GM19240 (cell line): ENCODE measurements at regions not wholly inside any gene's neighbourhood (a gene's known extent, or its start where the extent isn't known, plus 50 kb on each side); places are given as distances from the start of the nearest gene placed in this dataset.
"Not testable (repeated sequence)": the region's sequence is repeated elsewhere in the genome, so short reads cannot be mapped to it uniquely, and the experiment has no call there.

Experiments
- DNase-seq: peaks from one replicate; pipeline ENCODE4 v3.0.0; 2011; ENCODE audit warnings: low spot score; ENCODE audit not compliant: insufficient read length

- no peak for DNase-seq
Observed at GRCh38 chr3:70647094-70647493, 334.7 kb upstream of the MDFIC2 start.

GRCh38 chr3:70646635-70647034 lies 334.2 kb upstream of the MDFIC2 start:
- no peak for DNase-seq

DNA sequence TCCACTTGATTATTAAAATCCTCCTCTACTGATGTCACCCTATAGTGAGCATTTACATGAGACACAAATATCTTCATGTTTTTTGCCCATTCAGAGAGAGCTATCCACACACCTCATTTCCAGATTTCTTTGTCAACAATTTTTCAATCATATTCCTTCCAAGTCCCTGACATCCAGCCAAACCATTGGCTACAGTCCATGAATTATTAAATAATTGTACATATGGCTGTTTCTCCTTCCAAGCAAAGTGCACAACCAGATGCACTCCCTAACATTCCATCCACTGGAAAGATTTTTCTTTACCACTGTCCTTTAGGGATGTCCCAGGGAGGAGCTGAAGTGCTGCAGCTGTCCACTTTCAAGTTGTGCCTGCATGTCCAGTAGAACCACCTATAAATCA lies 328.0 kb upstream of the MDFIC2 start:
- DNase-seq = no peak

GRCh38 chr3:70635301-70635700 lies 322.9 kb upstream of the MDFIC2 start:
- no peak for DNase-seq

- no peak for DNase-seq
Observed at GRCh38 chr3:70631716-70632307, 319.4 kb upstream of the MDFIC2 start.

GRCh38 chr3:70621451-70621850 lies 309.0 kb upstream of the MDFIC2 start:
- DNase-seq = no peak

DNA sequence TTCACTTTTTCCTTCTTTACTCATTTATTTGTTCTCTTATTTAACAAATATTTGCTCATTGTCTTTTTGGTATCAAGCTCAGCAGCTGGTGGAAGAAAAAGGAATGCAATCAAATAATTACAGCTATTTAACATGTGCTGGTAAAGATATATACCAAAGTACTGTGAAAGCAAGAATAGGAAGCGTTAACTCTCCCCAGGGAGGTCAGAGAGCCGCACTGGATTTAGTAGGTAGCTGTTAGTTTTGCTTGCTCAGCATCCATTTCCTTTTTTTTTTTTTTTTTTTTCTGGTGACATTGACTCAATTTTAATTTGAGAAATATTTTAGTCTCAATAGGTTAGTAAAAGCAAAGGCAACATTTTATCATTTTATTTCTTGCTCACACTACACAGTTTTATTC lies 308.5 kb upstream of the MDFIC2 start:
- DNase-seq = no peak

DNA sequence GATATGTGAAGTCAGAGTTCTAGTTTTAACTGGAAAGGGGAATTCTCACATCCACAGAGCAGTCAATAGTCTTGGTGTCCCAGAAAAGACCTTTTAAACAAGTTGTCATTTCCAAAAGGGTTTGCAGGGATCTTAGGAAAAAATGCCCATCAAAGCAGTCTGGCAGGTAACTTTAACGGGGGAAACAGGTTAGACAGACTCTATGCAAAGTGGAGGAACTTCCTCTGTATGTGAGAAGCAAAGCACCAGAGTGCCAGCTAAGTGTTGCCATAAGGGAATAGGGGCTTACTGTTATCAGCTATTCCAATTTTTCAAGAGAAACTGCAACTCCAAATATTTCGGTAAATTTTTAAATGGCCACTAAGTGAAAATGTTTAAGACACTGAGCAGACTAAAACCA lies 307.9 kb upstream of the MDFIC2 start:
- no peak for DNase-seq

- no peak for DNase-seq
Observed at GRCh38 chr3:70618151-70618550, 305.7 kb upstream of the MDFIC2 start.

DNA sequence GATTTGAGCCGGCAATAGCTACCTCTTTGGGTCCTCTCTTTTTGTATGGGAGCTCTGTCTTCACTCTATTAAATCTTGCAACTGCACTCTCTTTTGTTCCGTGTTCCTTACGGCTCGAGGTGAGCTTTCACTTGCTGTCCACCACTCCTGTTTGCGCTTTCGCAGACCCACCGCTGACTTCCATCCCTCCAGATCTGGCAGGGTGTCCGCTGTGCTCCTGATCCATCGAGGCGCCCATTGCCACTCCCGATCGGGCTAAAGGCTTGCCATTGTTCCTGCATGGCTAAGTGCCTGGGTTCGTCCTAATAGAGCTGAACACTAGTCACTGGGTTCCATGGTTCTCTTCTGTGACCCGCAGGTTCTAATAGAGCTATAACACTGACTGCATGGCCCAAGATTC lies 304.9 kb upstream of the MDFIC2 start:
- not testable (repeated sequence) for DNase-seq

GRCh38 chr3:70615286-70615685 lies 302.8 kb upstream of the MDFIC2 start:
- DNase-seq = no peak

GRCh38 chr3:70614111-70614510 lies 301.7 kb upstream of the MDFIC2 start:
- no peak for DNase-seq

GRCh38 chr3:70612920-70613319 lies 300.5 kb upstream of the MDFIC2 start:
- DNase-seq = no peak

GRCh38 chr3:70611667-70612277 lies 299.3 kb upstream of the MDFIC2 start:
- not testable (repeated sequence) for DNase-seq

DNA sequence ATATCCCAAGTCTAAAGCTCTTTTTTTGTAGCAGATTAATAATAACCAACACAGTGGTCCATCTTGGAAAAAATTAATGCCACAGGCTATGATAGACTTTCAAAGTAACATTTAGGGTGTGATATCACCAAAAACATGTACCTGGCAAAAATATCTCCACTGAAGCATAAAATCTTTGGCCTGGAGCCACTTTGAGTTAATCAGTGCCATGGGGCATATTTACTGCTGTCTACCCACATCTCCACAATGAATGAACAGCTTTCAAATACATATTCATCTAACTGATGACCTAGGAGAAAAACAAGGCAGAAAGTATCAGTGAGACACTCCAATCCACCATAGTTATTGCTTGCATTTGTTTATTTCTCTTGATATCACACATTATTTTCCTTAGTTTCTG lies 296.0 kb upstream of the MDFIC2 start:
- no peak for DNase-seq

DNA sequence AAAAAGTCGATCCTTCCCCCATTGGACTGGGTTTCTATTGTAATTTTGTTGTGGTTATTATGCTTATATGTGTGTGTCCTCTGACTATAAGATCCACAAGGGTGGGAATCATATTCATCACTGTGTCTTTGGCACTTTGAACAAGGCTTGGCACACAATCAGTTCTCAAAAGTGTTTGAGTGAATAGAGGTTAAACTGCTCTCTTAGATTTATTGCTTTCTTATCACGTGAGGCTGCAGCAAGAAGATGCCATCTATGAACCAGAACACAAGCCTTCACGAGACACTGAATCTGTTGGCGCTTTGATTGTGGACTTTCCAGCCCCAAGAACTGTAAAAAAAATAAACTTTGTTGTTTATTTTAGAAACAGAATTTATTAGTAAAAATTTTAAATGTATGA lies 295.0 kb upstream of the MDFIC2 start:
- DNase-seq = no peak

DNA sequence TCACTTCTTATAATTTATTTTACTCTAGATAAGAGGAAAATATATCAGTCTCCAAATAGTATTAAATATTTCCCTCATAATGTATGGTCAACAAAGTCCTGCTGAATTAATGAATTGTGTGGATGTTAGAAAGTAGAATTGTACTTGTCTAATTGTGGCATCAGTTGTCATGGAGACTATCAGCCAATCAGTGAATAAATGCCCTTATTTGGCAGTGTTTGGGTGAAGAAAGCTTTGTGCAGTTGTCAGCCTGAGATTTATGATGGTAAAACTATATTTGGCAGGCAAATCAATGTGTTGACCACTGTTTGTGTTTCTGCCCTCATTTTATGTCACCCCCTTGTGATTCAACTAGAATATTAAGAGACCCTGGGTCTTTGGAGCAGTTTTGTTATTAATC lies 293.6 kb upstream of the MDFIC2 start:
- no peak for DNase-seq

DNA sequence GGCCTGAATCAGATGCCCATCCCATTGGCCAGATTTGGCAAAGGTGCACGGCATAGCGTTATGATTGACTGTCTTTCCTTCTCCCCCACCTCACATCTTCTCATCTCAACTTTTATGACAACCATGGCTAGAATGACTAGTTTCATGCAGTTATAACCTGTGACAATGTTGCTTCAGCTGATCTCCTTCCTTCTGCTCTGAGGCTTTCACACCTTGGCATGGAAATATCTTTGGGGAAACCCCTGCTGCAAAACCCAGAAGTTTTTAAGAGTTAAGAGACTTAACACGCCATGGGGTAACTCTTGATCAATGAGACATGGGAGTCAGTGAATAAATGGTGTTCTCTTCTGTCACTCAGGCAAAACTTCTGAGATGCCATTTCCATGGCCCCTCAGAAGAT lies 290.7 kb upstream of the MDFIC2 start:
- no peak for DNase-seq

DNA sequence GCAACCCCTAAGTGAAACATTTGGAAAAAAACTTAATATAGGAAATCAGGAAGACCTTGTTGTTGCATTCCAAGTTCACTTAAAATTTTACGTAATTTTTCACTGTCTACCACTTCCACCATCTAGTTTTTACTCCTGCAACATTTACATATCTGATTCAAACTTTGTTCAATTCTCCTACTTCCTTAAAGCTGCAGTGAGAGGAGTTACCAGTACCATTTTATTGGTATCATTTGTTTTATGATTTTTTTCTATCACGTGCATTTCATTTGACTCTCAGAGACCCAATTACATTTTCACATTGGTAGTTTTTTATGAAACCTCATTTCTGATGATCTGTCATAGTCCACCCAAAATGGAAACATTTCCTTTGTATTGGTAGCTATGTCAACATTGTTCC lies 284.9 kb upstream of the MDFIC2 start:
- no peak for DNase-seq

DNA sequence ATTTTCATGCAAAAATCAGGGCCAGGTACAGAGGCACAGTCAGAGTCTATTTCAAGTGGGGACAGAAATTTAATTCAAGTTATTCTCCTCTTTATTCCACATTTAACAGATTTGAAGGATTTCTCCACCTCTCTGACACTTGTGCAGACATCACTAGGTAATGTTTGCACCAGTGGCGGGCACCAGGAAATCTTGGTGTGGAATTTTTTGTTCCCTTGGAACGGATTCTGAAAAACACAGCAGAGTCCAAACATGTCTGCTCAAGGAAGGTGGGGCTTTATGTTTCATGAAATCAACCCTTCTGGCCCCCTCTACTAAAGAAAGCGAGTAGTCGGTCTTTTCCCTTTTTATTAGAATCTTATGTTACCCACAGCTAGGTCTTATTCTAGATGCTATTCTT lies 271.2 kb upstream of the MDFIC2 start:
- no peak for DNase-seq

- no peak for DNase-seq
Observed at GRCh38 chr3:70582803-70583202, 270.4 kb upstream of the MDFIC2 start.

DNA sequence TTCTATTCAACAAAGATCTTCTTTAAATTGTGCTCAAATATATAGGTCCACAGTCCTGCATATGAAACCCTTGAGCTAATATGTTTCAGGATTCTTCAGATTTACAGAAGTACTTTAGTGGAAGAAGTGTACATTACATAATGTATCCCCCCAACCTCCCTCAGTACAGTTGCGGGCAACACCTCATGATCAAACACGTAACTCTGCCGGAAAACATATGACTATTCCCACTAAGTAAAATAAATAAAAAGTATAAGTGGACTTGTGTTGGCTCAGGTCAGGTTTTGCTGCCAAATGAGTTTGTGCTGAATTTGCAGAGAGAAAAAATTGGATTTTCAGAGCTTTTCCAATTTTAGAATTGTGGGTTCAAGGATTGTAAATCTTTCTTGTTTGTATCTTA lies 267.6 kb upstream of the MDFIC2 start:
- DNase-seq = no peak

- no peak for DNase-seq
Observed at GRCh38 chr3:70571696-70572095, 259.3 kb upstream of the MDFIC2 start.

- no peak for DNase-seq
Observed at GRCh38 chr3:70570584-70570983, 258.1 kb upstream of the MDFIC2 start.
